HepG2 (cell line): ENCODE measurements at regions not wholly inside any gene's neighbourhood (a gene's known extent, or its start where the extent isn't known, plus 50 kb on each side); places are given as distances from the start of the nearest gene placed in this dataset.

ENCODE experiments used
- ATAC-seq: fragments of 200-7000 bp; cut with Tn5 transposase; 3 replicates; pipeline ENCODE4 v1.9.1; 2020; ENCODE audit warnings: mild to moderate bottlenecking, moderate library complexity
- BruUV-seq: library from RNA; stranded (reverse); fragments of 400-500 nt; replicated peaks from 2 replicates; lab custom pipeline; 2021; lab: Mats Ljungman, UMichigan
- CTCF ChIA-PET: fragments of 300-600 bp; formaldehyde crosslinking; extraction: SDS; loops from one replicate; lab custom pipeline; 2021; ENCODE audit warnings: low total read pairs, inconsistent platforms, low intra/inter-chr PET ratio; lab: Yijun Ruan, JAX
- POLR2A ChIA-PET: fragments of 350-600 bp; sonication (Branson Sonifier 250); formaldehyde crosslinking; loops from one replicate; lab custom pipeline; 2020; ENCODE audit warnings: antibody characterized with exemption, inconsistent platforms; lab: Yijun Ruan, JAX
- DNase-seq: peaks from one replicate; pipeline ENCODE4 v3.0.0-alpha.2; 2015; ENCODE audit warnings: low spot score
- FAIRE-seq: peaks from 3 replicates; lab custom pipeline; 2011; peaks lifted over from hg19 to GRCh38; lab: Jason Lieb, UNC
- H2AFZ ChIP-seq: one replicate; pipeline ENCODE4 v1.6.1; 2011; ENCODE audit warnings: low read length, inconsistent platforms
- H3K27ac ChIP-seq: fragments of 300-600 bp; 3 replicates; pipeline ENCODE4 v1.8.0; 2011; ENCODE audit warnings: mixed run types, mild to moderate bottlenecking, mixed read lengths, low read length, inconsistent platforms; ENCODE audit not compliant: insufficient read depth; ENCODE audit errors: extremely low read length
- H3K27me3 ChIP-seq, 2 experiments: fragments of 200-600 bp in 1 of 2; 2 replicates in 1 of 2; 3 replicates in 1 of 2; pipeline versions ENCODE4 v1.6.0 to v1.8.0; 2011; ENCODE audit warnings: low read length in 2 of 2, mild to moderate bottlenecking in 2 of 2, moderate library complexity in 2 of 2, inconsistent platforms in 1 of 2; ENCODE audit not compliant: insufficient read depth in 2 of 2, control insufficient read depth in 1 of 2
- H3K36me3 ChIP-seq, 2 experiments: fragments of 200-600 bp in 1 of 2; replicated peaks in 1 of 2; 2 replicates in 1 of 2; 3 replicates in 1 of 2; pipeline versions ENCODE4 v1.5.1 to v1.8.0; 2011; ENCODE audit warnings: low read length in 2 of 2, inconsistent platforms in 1 of 2; ENCODE audit not compliant: insufficient read depth in 2 of 2, control insufficient read depth in 1 of 2
- H3K4me1 ChIP-seq: 2 replicates; pipeline ENCODE4 v1.5.1; 2012; ENCODE audit warnings: low read length, inconsistent platforms; ENCODE audit not compliant: insufficient read depth
- H3K4me2 ChIP-seq: 2 replicates; pipeline ENCODE4 v1.6.0; 2011; ENCODE audit warnings: low read depth, low read length, inconsistent platforms
- H3K4me3 ChIP-seq, 3 experiments: fragments of 200-600 bp in 1 of 3; sonication (generic), shearing (Covaris generic) in 1 of 3; replicated peaks in 1 of 3; 2 replicates each; pipeline ENCODE4 v1.5.1; 2011 to 2016; ENCODE audit warnings: low read length in 3 of 3, inconsistent platforms in 2 of 3, low read depth in 2 of 3, mild to moderate bottlenecking in 2 of 3, control low read depth in 1 of 3, mixed read lengths in 1 of 3; ENCODE audit not compliant: insufficient read depth in 1 of 3
- H3K79me2 ChIP-seq: one replicate; pipeline ENCODE4 v1.6.1; 2011; ENCODE audit warnings: low read length, inconsistent platforms; ENCODE audit not compliant: insufficient read depth
- H3K9ac ChIP-seq: 2 replicates; pipeline ENCODE4 v1.6.0; 2011; ENCODE audit warnings: mild to moderate bottlenecking, low read depth, low read length, inconsistent platforms; ENCODE audit not compliant: insufficient read depth
- H3K9me3 ChIP-seq: 2 replicates; pipeline ENCODE4 v1.5.1; 2012; ENCODE audit warnings: mild to moderate bottlenecking, low read length
- H4K20me1 ChIP-seq: 2 replicates; pipeline ENCODE4 v1.6.0; 2011; ENCODE audit warnings: inconsistent platforms, mild to moderate bottlenecking, low read length, moderate library complexity; ENCODE audit not compliant: insufficient read depth
- ARID5B ChIP-seq: IDR thresholded peaks from 2 replicates; pipeline ENCODE4 v1.4.0; 2020; ENCODE audit warnings: mild to moderate bottlenecking, missing genetic modification reagents
- CHD2 ChIP-seq: IDR thresholded peaks from 2 replicates; pipeline ENCODE4 v1.6.1; 2011; ENCODE audit warnings: low read depth, low read length, improper control_type of control experiment
- DR1 ChIP-seq: sonication (generic); formaldehyde crosslinking; IDR thresholded peaks from 2 replicates; pipeline ENCODE4 v1.8.0; 2021; ENCODE audit warnings: mild to moderate bottlenecking, missing genetic modification reagents, inconsistent platforms
- ELF4 ChIP-seq: sonication (generic); formaldehyde crosslinking; IDR thresholded peaks from 2 replicates; pipeline ENCODE4 v1.5.0; 2020; ENCODE audit warnings: missing genetic modification reagents, mild to moderate bottlenecking, moderate library complexity, borderline replicate concordance
- ERF ChIP-seq: IDR thresholded peaks from 2 replicates; pipeline ENCODE4 v1.6.1; 2018; ENCODE audit warnings: missing biosample characterization, missing genetic modification reagents
- FOXC1 ChIP-seq: sonication (generic); formaldehyde crosslinking; IDR thresholded peaks from 2 replicates; pipeline ENCODE4 v1.8.0; 2022; ENCODE audit warnings: mild to moderate bottlenecking, missing genetic modification reagents, borderline replicate concordance
- MBD4 ChIP-seq: IDR thresholded peaks from 2 replicates; pipeline ENCODE4 v1.6.1; 2012; ENCODE audit warnings: low read length, inconsistent platforms, borderline replicate concordance
- NFIC ChIP-seq: IDR thresholded peaks from 2 replicates; pipeline ENCODE4 v1.6.1; 2012; ENCODE audit warnings: mild to moderate bottlenecking, low read length, inconsistent platforms
- REXO4 ChIP-seq: sonication (generic); formaldehyde crosslinking; IDR thresholded peaks from 2 replicates; pipeline ENCODE4 v1.8.0; 2022; ENCODE audit warnings: missing genetic modification reagents, mild to moderate bottlenecking, borderline replicate concordance
- SALL1 ChIP-seq: sonication (generic); formaldehyde crosslinking; IDR thresholded peaks from 2 replicates; pipeline ENCODE4 v1.8.0; 2022; ENCODE audit warnings: mild to moderate bottlenecking, missing genetic modification reagents
- ZBTB3 ChIP-seq: sonication (generic); formaldehyde crosslinking; IDR thresholded peaks from 2 replicates; pipeline ENCODE4 v1.4.0; 2020; ENCODE audit warnings: low read depth, mild to moderate bottlenecking, moderate library complexity, missing genetic modification reagents, borderline replicate concordance
- ZNF263 ChIP-seq: sonication (generic); formaldehyde crosslinking; IDR thresholded peaks from 2 replicates; pipeline ENCODE4 v1.4.0; 2020; ENCODE audit warnings: missing genetic modification reagents
- in situ Hi-C: cut with HindIII; loops from 2 replicates; pipeline ENCODE4 v1.10.0; 2017; ENCODE audit warnings: low pct_unique_long_range_greater_than_20kb; ENCODE audit not compliant: extremely low pct_ligation_motif_present
- intact Hi-C: fragments of 100-400 bp; cut with micrococcal nuclease; formaldehyde crosslinking; loops from one replicate; pipeline ENCODE4 v1.10.0; 2022; ENCODE audit not compliant: unreplicated experiment

GRCh38 chr10:55305285-55305684 lies 504.3 kb upstream of the PCDH15 start:
- DNase-seq = no peak
- Histone ChIP-seq H3K79me2 (no peaks in the 10 kb centered on the region), H3K9me3 (no peaks in the 10 kb centered on the region), H3K27me3 (no peaks in the 10 kb centered on the region), H4K20me1 (no peaks in the 10 kb centered on the region), H3K36me3 (no peaks in the 10 kb centered on the region), H3K4me3 (no peak overlapping the region), H2AFZ (no peak overlapping the region), H3K4me2 (no peak overlapping the region), H3K27ac (no peak overlapping the region), H3K9ac (no peak overlapping the region), H3K4me1 (no peaks in the 10 kb centered on the region)
- in situ Hi-C loops (no loop called here), intact Hi-C loops (no loop called here)
- ChIA-PET CTCF (no interaction called here), POLR2A (no interaction called here)
- FAIRE-seq = no peak
- no peak for ATAC-seq
- no TSS peak for BruUV-seq
- TF ChIP-seq ELF4 = no peak
- TF ChIP-seq MBD4 = no peak
- TF ChIP-seq FOXC1 (CRISPR knock-in tag) = no peak
- TF ChIP-seq NFIC = no peak
- no peak for TF ChIP-seq ZNF263 (CRISPR knock-in tag)
- no peak for TF ChIP-seq DR1 (CRISPR knock-in tag)
- TF ChIP-seq CHD2 = no peak
- no peak for TF ChIP-seq ERF (CRISPR knock-in tag)
- TF ChIP-seq ARID5B = no peak
- no peak for TF ChIP-seq SALL1
- TF ChIP-seq ZBTB3 (CRISPR knock-in tag) = no peak
- TF ChIP-seq REXO4 = no peak
